ENCODE measurements at regions not wholly inside any gene's neighbourhood (a gene's known extent, or its start where the extent isn't known, plus 50 kb on each side); places are given as distances from the start of the nearest gene placed in this dataset.
A peak's percentile ranks its signal among the peaks of the same experiment; 100 is the strongest.

- no peak for DNase-seq (ENCODE audit: low read depth)
These were observed 116.4 kb downstream of the IRS2 start for GRCh38 chr13:109669956-109670355.

DNA sequence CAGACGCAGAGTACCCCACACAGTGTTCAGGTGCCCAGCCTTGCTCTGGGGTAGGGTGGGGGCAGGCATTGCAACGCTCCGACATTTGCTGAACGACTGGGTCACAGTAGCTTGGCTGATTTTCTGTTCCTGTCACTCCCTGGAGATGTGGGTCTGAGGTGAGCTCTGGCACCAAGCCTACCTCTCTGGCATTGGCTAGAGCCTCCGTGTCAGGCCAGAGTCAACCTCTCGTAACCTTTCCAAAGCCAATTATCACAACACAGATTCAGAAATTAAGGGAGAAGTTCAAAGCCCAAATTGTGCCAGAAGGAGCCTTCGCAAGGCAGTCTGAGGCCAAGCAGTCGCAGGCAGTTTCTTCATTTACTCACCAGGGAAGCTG lies 117.2 kb downstream of the IRS2 start:
- DNase-seq (ENCODE audit: low read depth) = no peak

DNA sequence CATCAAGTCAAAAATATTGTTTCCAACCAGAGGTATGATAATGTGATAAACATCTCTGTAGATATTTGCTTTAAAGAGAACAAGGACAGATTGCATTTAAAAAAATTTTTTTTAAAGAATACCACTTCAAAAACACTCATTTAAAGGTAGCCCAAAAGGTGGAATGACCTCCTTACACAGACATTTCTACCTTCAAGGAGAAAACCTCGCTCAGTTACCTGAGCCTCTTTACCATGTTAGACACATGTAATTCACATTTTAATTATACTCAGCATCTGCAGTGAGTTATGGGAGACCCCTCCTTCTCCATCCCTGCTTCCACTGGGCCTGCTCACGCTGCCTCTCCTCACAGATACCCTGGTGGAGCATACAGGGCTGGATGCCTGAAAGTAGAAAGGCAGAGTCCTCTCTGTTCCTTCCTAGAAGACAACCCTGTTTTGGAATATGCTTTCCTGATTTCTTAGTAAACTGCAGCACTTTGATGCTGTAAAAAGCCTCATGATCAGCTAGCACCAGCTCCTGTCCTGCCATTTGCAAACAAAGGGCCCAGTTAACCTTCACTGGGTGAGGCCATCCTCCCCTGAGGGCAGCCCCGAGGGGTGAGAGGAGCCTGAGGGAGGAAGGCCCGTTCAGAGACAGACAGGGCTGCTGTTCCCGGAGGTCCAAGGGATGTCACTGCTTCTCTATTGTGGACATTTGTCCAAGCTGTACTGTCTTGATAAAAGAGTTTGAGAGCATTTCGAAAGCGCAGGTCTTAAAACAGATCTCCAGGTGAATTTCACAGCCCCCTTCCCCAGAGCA lies 117.8 kb downstream of the IRS2 start:
- no peak for DNase-seq (ENCODE audit: low read depth)

DNA sequence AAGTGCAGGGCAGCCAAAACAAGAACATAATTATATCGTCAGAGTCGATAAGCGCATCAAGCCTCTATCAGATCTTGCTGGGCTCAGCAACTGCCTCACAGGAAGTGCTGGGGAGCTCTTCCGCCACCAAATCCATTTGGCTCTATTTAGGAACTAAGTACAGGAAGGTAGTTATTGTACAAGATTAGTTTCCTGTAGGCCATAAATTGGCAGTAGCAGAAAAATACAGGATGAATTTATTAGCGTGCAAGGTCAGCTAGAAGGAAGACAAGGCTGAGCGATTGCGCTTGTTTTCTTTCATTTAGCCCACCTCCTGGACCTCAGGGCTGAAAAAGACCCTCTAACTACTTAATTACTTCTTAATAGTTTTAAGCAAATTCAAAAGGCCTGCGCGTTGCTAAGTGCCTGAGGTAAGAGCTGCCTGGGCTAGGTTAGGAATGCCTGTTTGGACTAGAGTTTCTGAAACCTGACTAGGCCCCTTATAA lies 118.5 kb downstream of the IRS2 start:
- no peak for DNase-seq (ENCODE audit: low read depth)

DNA sequence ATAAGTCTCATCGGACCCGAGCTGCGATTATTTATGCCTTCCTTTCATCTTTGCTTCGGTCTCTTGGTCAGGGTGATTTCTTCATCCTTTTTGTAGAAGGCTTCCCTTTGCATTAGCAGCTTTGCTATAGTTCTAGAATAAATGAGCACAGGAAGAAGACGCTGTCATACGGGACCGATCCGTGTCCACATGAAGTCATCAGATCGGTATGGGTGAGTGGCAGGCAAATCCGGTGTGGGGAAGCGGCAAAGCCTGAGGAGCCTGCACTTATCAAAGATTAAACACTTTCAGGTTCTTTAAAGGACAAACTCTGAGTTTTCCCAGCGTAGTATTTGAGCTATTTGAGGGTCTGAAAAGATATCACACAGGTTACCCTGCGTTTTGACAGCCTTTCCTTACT lies 119.3 kb downstream of the IRS2 start:
- no peak for DNase-seq (ENCODE audit: low read depth)

DNA sequence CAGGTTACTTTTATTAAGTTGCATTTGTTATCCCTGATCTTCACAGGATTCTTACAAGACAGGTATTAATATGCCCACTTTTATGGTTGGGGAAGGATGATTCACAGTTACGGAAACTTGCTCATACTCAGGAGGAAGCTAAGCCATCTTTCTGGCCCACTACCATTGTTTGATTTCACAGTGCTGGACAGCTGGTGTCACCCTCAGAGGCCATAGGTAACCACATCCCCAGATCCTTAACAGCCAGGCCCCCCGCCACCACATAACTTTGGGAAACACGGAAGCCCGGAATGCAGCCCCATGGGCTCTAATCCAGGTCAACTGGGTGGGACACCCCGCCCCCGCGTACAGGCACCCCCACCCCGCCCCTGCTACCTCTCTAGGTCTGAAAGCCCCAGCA lies 119.7 kb downstream of the IRS2 start:
- DNase-seq (ENCODE audit: low read depth) = no peak

DNA sequence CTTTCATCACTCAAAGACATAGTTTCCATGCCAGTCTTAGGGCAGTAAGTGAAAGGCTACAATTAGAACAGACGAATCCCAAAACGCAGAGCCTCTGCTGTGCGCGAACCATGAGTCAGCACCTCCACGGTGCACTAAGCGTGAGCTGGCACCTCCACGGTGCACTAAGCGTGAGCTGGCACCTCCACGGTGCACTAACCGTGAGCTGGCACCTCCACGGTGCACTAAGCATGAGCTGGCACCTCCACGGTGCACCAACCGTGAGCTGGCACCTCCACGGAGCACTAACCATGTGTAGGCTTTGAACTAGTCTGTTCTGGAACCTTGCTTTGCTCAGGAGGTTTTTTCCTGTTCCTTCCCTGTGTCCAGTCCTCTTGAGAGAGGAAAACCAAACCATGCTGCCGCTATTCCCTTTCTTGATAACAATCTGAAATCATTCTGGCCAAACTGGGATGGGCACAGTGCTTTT lies 120.6 kb downstream of the IRS2 start:
- DNase-seq (ENCODE audit: low read depth) = no peak

DNA sequence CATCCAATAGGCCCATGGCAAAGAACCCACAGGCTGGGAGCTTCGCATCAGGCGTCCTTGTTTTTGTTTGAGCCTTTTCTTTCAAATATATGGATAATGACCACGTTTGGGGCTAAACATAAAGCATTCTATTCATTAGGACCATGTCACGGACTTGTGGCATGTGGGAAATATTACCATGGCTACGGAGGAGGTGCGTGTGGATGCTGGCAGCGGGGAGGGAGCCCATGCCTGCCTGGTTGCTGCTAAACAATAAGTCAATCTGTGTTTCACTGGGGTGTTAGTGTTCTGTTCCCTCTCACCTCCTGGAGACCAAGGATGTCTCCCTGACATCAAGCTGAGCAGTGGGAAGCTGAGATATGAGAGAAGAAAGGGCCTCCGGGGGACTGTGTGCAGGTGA lies 121.1 kb downstream of the IRS2 start:
- DNase-seq (ENCODE audit: low read depth) = no peak

DNA sequence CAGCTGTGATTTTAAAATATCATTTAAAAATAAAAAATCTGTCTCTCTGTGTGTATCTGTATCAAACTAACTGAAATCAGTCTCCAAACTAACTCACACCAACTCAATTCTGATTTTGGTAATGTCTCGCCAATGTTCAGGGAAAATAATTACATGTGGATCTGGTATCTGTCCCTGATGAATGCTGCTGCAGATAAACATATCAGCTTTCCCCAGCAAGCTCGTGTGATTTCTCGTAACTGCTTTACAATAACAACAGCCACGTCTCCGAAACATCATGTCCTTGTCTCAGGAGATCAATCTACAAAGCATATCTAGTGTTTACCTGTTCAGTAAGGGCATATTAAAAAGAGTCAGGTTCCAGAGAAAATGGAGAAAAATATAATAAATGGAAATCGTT lies 129.0 kb downstream of the IRS2 start:
- DNase-seq (ENCODE audit: low read depth) = peak; percentile 23

GRCh38 chr13:109656206-109656605 lies 130.2 kb downstream of the IRS2 start:
- no peak for DNase-seq (ENCODE audit: low read depth)

DNA sequence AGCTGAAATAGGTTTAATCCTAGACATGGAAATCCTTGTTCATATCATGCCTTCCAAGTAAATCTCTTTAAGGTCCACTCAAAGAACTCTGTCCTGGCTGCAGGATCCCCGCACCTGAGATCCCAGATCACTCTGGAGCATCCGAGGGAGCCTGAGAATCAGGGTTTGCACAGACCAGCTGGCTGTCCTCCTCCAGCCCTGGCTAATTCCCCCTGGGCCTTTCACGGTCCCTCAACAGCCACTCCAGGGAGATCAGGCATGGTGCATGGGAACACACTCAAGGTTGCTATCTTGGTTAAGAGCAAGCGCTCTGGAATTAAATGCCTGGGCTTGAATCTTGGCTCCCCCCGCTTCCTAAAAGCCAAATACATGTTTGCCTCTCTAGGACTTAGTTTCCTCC lies 130.8 kb downstream of the IRS2 start:
- no peak for DNase-seq (ENCODE audit: low read depth)

DNA sequence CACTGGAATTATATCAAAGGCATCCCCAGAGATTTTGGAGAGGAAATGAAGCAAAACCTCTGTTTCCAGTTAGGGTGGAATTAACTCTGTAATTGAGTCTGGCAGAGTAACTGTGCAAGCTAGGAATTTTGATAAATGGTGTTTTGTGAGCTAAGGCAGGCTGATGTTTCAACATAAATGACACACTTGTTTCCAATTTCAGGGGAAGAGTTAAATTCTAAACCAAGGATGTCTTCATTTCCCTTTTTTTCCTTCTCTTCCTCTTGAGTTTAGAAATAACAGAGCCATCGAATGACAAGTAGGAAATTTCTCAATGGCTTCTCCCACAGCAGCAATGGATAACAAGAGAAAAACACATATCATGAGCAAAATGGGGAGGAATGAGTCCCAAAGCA lies 131.2 kb downstream of the IRS2 start:
- peak; percentile 93 for DNase-seq (ENCODE audit: low read depth)

GRCh38 chr13:109654341-109655205 lies 131.8 kb downstream of the IRS2 start:
- DNase-seq (ENCODE audit: low read depth) = peak; percentile 89

DNA sequence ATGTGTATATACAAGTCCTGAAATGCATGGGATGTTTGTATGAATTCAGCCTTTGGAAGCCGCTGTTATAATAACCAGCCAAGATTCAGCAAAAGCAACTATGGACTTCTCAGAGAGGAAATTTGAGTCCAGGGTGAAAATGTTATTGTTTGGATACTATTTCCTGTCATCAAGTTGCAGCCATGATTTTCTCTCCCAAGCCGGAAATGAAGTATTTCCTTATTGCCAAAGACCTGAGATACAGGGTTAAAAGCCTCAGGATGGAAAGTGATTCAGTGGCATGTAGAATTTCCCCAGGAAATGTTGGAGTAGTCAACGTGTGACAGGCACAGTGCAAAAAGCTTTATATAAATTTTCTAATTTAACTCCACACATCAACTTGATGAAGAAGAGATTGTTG lies 133.9 kb downstream of the IRS2 start:
- DNase-seq (ENCODE audit: low read depth) = peak; percentile 50

DNA sequence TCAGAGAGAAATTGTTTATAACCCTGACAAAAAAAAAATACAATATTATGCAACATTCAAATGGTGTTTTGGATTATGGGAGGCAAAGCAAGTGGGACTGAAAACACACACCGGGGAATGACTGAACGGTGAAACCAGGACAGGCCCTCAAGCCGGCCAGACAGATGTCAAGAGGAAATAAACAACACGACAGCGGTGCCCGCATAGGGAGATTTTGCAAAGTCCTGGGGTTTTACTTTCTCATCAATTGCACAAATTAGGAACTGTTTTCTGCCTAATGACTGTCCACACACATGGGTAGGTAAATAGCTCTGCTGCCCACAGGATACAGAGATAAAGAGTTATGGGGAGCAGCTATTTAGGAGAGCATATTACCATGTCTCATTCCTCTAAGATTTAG lies 134.5 kb downstream of the IRS2 start:
- DNase-seq (ENCODE audit: low read depth) = no peak

DNA sequence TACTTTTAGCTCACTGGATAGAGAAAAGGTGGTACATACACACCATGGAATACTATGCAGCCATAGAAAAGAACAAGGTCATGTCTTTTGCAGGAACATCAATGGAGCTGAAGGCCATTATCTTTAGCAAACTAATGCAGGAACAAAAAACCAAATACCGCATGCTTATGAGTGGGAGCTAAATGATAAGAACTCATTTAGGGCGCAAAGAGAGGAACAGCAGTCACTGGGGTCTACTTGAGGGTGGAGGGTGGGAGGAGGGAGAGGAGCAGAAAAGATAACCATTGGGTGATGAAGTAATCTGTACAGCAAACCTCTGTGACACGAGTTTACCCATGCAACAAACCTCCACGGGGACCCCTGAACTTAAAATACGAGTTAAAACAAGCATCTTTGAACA lies 135.1 kb downstream of the IRS2 start:
- no peak for DNase-seq (ENCODE audit: low read depth)

GRCh38 chr13:109650861-109651260 lies 135.5 kb downstream of the IRS2 start:
- no peak for DNase-seq (ENCODE audit: low read depth)

DNA sequence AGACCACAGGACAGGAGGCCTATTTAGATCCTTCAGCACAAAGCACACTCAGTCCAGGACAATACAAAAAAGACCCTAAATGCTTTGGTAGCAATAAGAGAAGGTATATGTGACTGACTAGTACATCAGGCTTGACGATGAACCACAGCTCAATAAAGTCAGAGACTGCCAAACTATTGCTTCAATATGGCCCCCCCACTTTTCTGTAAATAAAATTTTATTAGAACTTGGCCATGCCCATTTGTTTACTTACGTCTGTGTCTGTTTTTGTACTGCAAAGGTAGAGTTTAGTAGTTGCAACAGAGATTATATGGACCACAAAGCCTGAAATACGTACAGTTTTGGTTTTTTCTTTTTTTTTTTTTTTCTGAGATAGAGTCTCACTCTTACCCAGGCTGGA lies 136.7 kb downstream of the IRS2 start:
- DNase-seq (ENCODE audit: low read depth) = no peak

DNA sequence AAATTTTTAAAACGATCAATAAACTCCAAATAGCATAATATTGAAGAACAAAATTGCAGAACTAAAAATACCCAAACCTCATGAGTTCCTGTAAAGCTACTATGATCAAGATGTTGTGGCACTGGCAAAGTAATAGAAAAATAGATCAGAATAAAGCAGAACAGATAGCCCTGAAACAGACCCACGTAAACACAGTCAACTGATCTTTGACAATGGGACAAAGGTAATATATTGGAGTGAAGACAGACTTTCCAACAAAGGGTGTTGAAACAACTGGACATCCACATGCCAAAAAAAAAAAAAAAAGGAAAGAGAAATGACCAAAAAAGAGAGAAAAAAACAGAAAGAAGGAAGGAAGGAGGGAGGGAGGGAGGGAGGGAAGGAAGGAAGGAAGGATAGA lies 138.7 kb downstream of the IRS2 start:
- DNase-seq (ENCODE audit: low read depth) = no peak

- peak; percentile 35 for DNase-seq (ENCODE audit: low read depth)
These were observed 139.3 kb downstream of the IRS2 start for GRCh38 chr13:109647053-109647452.

GRCh38 chr13:109646423-109646822 lies 140.0 kb downstream of the IRS2 start:
- no peak for DNase-seq (ENCODE audit: low read depth)

- DNase-seq (ENCODE audit: low read depth) = no peak
These were observed 140.6 kb downstream of the IRS2 start for GRCh38 chr13:109645831-109646230.

DNA sequence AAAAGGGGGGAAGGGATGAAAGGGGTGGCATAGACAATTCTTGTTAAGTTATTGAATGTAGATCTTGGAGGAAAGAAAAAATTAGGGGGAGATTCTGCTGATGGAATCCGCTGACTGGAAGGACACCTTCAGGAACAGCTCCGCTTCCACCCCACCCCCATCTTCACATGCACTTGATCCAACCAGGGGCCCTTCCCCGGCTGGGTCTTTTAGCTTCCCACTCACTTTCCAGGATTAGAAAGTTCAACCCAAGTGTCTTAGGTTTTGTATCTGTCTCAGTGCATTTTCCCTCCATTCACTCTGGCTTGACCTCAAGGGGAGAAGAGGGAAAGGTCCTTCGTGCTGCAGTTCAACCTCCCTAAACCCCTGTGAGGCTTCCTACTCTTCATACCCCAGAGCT lies 141.4 kb downstream of the IRS2 start:
- DNase-seq (ENCODE audit: low read depth) = no peak

Data from fibroblast of gingiva (primary cell).